GM10248 (cell line): ENCODE measurements at regions not wholly inside any gene's neighbourhood (a gene's known extent, or its start where the extent isn't known, plus 50 kb on each side); places are given as distances from the start of the nearest gene placed in this dataset.

ENCODE experiments used
- CTCF ChIA-PET: fragments of 300-600 bp; sonication (Branson Sonifier 250); formaldehyde crosslinking; extraction: SDS; loops from one replicate; lab custom pipeline; 2021; ENCODE audit warnings: antibody characterized with exemption; lab: Yijun Ruan, JAX
- POLR2A ChIA-PET: fragments of 350-650 bp; sonication (Branson Sonifier 250); formaldehyde crosslinking; extraction: SDS; loops from one replicate; lab custom pipeline; 2020; ENCODE audit warnings: antibody characterized with exemption; lab: Yijun Ruan, JAX
- DNase-seq: peaks from one replicate; pipeline ENCODE4 v3.0.0; 2012; ENCODE audit errors: extremely low spot score
- CTCF ChIP-seq: IDR thresholded peaks from 2 replicates; pipeline ENCODE4 v1.5.1; 2012; ENCODE audit warnings: mild to moderate bottlenecking, low read depth; ENCODE audit errors: extremely low read depth, missing control alignments, control extremely low read depth

- no peak for TF ChIP-seq CTCF
- ChIA-PET POLR2A (no interaction called here), CTCF (interaction anchor here (1.0 to 1.4 kb wide), 2 partner anchors 9 to 15 kb away, joined by 3 to 9 read pairs; no protein-coding TSS in a partner anchor)
- no peak for DNase-seq
Measured at GRCh38 chr1:103469801-103470200, 55.7 kb upstream of the RNPC3 start.

DNA sequence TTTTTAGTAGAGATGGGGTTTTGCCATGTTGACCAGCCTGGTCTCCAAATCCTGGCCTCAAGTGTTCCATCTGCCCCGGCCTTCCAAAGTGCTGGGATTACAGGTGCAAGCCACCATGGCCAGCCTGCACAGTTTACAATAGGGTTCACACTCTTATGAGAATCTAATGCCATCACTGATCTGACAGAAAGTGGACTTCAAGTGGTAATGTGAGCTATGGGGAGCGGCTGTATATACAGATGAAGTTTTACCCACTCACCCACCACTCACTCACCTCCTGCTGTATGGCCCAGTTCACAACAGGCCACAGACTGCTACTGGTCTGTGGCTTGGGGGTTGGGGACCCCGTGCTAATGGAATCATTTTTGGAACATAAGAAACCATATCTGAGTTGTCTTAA lies 58.4 kb upstream of the RNPC3 start:
- DNase-seq, result no peak
- ChIA-PET POLR2A (no interaction called here), CTCF (interaction anchor here (1.2 to 1.5 kb wide), 2 partner anchors 11 to 361 kb away, joined by 4 read pairs; no protein-coding TSS in a partner anchor)
- TF ChIP-seq CTCF, result no peak

DNA sequence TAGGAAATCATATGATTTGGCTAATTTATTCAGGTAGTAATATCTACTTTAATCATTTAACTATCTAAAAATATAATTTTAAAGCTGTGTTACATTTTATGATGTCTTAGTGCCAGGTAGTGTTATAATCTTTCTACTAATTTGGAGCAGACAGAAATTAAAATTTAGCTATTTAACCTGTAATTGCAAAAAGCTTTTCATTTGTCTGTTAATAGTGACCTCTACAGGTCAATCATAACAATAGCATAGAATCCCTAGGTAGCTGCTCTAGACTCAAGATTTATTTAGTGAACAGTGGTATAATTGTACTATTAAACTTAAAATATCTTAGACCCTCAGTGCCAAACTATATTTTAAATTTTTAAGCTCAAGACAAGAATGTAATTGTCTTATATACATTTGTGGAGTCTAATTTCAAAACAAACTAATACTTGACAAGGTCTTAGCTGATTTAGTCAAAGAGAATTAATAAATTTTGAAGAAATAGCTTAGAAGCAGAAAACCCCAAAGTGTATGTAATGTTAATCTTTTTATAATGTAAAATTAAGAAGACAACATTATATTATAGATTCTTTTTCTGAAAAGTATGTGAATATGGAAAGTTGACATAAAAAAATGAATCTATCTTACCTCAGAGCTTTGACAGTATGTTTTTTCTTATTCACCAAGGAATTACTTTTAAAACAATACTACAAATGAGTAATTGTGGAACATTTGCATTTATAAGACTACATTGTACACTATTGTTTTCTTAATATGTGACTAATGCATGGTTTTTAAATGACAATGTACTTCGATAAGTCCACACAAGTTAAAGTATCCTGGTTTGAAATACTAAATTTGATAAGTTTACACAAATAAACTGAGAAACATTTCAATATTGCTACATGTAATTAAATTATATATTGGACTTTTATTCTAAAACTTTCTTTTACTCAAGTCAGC lies 64.1 kb upstream of the RNPC3 start:
- ChIA-PET CTCF (interaction anchor here (0.7 to 1.9 kb wide), 20 partner anchors 8 to 1941 kb away, joined by 3 to 45 read pairs (median 6); partner anchors contain the start of genes COL11A1 and RNPC3), POLR2A (no interaction called here)
- DNase-seq, result peak; percentile 20
- peak; percentile 57 for TF ChIP-seq CTCF

- ChIA-PET CTCF (interaction anchor here (1.0 to 1.9 kb wide), 16 partner anchors 9 to 1940 kb away, joined by 3 to 45 read pairs (median 6); partner anchors contain the start of genes COL11A1 and RNPC3), POLR2A (no interaction called here)
- no peak for TF ChIP-seq CTCF
- DNase-seq, result no peak
Measured at GRCh38 chr1:103460511-103460910, 65.0 kb upstream of the RNPC3 start.

GRCh38 chr1:103459346-103459745 lies 66.2 kb upstream of the RNPC3 start:
- no peak for DNase-seq
- ChIA-PET POLR2A (no interaction called here), CTCF (interaction anchor here (1.4 kb wide), 1 partner anchor 56 kb away, joined by 3 read pairs; no protein-coding TSS in a partner anchor)
- no peak for TF ChIP-seq CTCF

DNA sequence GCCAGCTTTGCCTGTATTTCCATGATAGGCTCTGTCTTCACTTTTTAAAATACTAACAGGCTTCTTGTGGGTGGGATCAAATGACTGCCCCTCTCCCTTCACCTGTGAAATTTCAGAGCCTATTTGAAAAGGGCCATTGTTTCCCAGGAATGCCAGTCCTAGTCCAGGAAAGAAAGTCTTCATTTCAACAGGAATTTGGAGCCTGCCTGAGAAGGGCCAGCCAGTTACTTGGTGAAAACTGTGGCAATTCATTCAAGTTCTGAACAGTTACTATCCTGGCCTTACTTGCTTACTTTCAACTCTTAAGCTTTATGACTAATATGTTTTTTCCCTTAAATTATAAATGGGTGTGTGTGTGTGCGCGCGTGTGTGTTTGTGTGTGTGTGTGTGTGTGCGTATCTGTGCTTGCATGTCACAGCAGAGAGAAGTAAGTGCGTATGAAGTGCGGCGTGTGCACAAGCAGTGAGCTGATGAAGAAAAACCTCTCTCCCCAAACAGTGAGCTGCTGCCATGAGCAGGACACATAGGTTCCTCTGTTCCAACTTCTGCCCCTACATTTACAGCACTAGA lies 67.5 kb upstream of the RNPC3 start:
- no peak for DNase-seq
- no peak for TF ChIP-seq CTCF
- POLR2A ChIA-PET, result no interaction called here
- CTCF ChIA-PET, result interaction anchor here (1.4 kb wide), 1 partner anchor 57 kb away, joined by 3 read pairs; no protein-coding TSS in a partner anchor
